Inflammatory macrophage treated with lipopolysaccharide for 1 hour (primary cell): ENCODE measurements at regions not wholly inside any gene's neighbourhood (a gene's known extent, or its start where the extent isn't known, plus 50 kb on each side); places are given as distances from the start of the nearest gene placed in this dataset.
"Not testable (repeated sequence)": the region's sequence is repeated elsewhere in the genome, so short reads cannot be mapped to it uniquely, and the experiment has no call there.

Experiments used
- DNase-seq, 2 donors: peaks; one replicate each; pipeline ENCODE4 v3.0.0-alpha.2; 2020 to 2022

GRCh38 chr3:80705290-80705689 is 937.5 kb upstream of the ROBO1 start:
- DNase-seq, result no peak

- no peak for DNase-seq
Observed at GRCh38 chr3:80701349-80701748, 933.6 kb upstream of the ROBO1 start.

GRCh38 chr3:80697291-80697690 is 929.5 kb upstream of the ROBO1 start:
- DNase-seq, result no peak

GRCh38 chr3:80696280-80696679 is 928.5 kb upstream of the ROBO1 start:
- no peak for DNase-seq

- no peak for DNase-seq
Observed at GRCh38 chr3:80688814-80689213, 921.0 kb upstream of the ROBO1 start.

- DNase-seq, result no peak
Observed at GRCh38 chr3:80682951-80683350, 915.2 kb upstream of the ROBO1 start.

GRCh38 chr3:80682235-80682634 is 914.4 kb upstream of the ROBO1 start:
- DNase-seq, result no peak

- no peak for DNase-seq
Observed at GRCh38 chr3:80677796-80678195, 910.0 kb upstream of the ROBO1 start.

GRCh38 chr3:80676866-80677265 is 909.1 kb upstream of the ROBO1 start:
- DNase-seq, result no peak

- no peak for DNase-seq
Observed at GRCh38 chr3:80676261-80676660, 908.5 kb upstream of the ROBO1 start.

GRCh38 chr3:80675790-80676189 is 908.0 kb upstream of the ROBO1 start:
- no peak for DNase-seq

- no peak for DNase-seq
Observed at GRCh38 chr3:80668600-80669294, 900.9 kb upstream of the ROBO1 start.

- no peak for DNase-seq
Observed at GRCh38 chr3:80668100-80668499, 900.3 kb upstream of the ROBO1 start.

- no peak for DNase-seq
Observed at GRCh38 chr3:80663426-80663825, 895.6 kb upstream of the ROBO1 start.

GRCh38 chr3:80655216-80655615 is 887.4 kb upstream of the ROBO1 start:
- no peak for DNase-seq

GRCh38 chr3:80649170-80649569 is 881.4 kb upstream of the ROBO1 start:
- DNase-seq, result no peak

GRCh38 chr3:80643421-80643820 is 875.6 kb upstream of the ROBO1 start:
- no peak for DNase-seq

GRCh38 chr3:80618295-80619256 is 850.8 kb upstream of the ROBO1 start:
- DNase-seq, result no peak

GRCh38 chr3:80612366-80612765 is 844.6 kb upstream of the ROBO1 start:
- DNase-seq, result no peak

GRCh38 chr3:80608072-80608471 is 840.3 kb upstream of the ROBO1 start:
- not testable (repeated sequence) for DNase-seq

GRCh38 chr3:80606073-80606472 is 838.3 kb upstream of the ROBO1 start:
- DNase-seq, result no peak

- DNase-seq, result no peak
Observed at GRCh38 chr3:80601479-80601878, 833.7 kb upstream of the ROBO1 start.

- DNase-seq, result no peak
Observed at GRCh38 chr3:80592792-80593191, 825.0 kb upstream of the ROBO1 start.

- DNase-seq, result no peak
Observed at GRCh38 chr3:80586338-80586737, 818.5 kb upstream of the ROBO1 start.
